Embryonic facial prominence (tissue), 1 donor: ENCODE measurements at regions not wholly inside any gene's neighbourhood (a gene's known extent, or its start where the extent isn't known, plus 50 kb on each side); places are given as distances from the start of the nearest gene placed in this dataset.
"Not testable (repeated sequence)": the region's sequence is repeated elsewhere in the genome, so short reads cannot be mapped to it uniquely, and the experiment has no call there.

ENCODE experiments used
- DNase-seq: peaks from one replicate; pipeline ENCODE4 v3.0.0-alpha.2; 2016; ENCODE audit errors: extremely low spot score

GRCh38 chr15:69554279-69554961 lies 101.8 kb downstream of the RPLP1 start:
- no peak for DNase-seq

- no peak for DNase-seq
Measured at GRCh38 chr15:69555080-69555479, 102.5 kb downstream of the RPLP1 start.

- no peak for DNase-seq
Measured at GRCh38 chr15:69556344-69556743, 103.7 kb downstream of the RPLP1 start.

GRCh38 chr15:69557020-69557706 lies 104.5 kb downstream of the RPLP1 start:
- no peak for DNase-seq

GRCh38 chr15:69557707-69558409 lies 105.2 kb downstream of the RPLP1 start:
- DNase-seq: no peak

- DNase-seq: no peak
Measured at GRCh38 chr15:69559440-69560190, 107.0 kb downstream of the RPLP1 start.

- DNase-seq: no peak
Measured at GRCh38 chr15:69561071-69561784, 108.6 kb downstream of the RPLP1 start.

GRCh38 chr15:69562116-69562515 lies 109.5 kb downstream of the RPLP1 start:
- DNase-seq: no peak

GRCh38 chr15:69562564-69562963 lies 109.9 kb downstream of the RPLP1 start:
- DNase-seq: no peak

- DNase-seq: no peak
Measured at GRCh38 chr15:69565066-69565655, 112.5 kb downstream of the RPLP1 start.

GRCh38 chr15:69567238-69567760 lies 114.7 kb downstream of the RPLP1 start:
- not testable (repeated sequence) for DNase-seq

GRCh38 chr15:69568173-69569009 lies 115.8 kb downstream of the RPLP1 start:
- DNase-seq: no peak

GRCh38 chr15:69570454-69570853 lies 117.8 kb downstream of the RPLP1 start:
- no peak for DNase-seq

- no peak for DNase-seq
Measured at GRCh38 chr15:69570997-69571396, 118.4 kb downstream of the RPLP1 start.

- not testable (repeated sequence) for DNase-seq
Measured at GRCh38 chr15:69573278-69573677, 120.7 kb downstream of the RPLP1 start.

- no peak for DNase-seq
Measured at GRCh38 chr15:69573815-69574475, 121.3 kb downstream of the RPLP1 start.

GRCh38 chr15:69574506-69574905 lies 121.9 kb downstream of the RPLP1 start:
- DNase-seq: no peak

- DNase-seq: no peak
Measured at GRCh38 chr15:69575387-69575786, 122.8 kb downstream of the RPLP1 start.

GRCh38 chr15:69576035-69576526 lies 123.5 kb downstream of the RPLP1 start:
- no peak for DNase-seq
